ENCODE measurements at regions not wholly inside any gene's neighbourhood (a gene's known extent, or its start where the extent isn't known, plus 50 kb on each side); places are given as distances from the start of the nearest gene placed in this dataset.
A peak's percentile ranks its signal among the peaks of the same experiment; 100 is the strongest.

GRCh38 chr15:100718075-100718980 lies 115.9 kb downstream of the ASB7 start:
- no peak for DNase-seq (ENCODE audit: low read depth)
- no peak overlapping the region for H3K4me3 ChIP-seq (ENCODE audit: control insufficient read depth, low read depth, low read length)

DNA sequence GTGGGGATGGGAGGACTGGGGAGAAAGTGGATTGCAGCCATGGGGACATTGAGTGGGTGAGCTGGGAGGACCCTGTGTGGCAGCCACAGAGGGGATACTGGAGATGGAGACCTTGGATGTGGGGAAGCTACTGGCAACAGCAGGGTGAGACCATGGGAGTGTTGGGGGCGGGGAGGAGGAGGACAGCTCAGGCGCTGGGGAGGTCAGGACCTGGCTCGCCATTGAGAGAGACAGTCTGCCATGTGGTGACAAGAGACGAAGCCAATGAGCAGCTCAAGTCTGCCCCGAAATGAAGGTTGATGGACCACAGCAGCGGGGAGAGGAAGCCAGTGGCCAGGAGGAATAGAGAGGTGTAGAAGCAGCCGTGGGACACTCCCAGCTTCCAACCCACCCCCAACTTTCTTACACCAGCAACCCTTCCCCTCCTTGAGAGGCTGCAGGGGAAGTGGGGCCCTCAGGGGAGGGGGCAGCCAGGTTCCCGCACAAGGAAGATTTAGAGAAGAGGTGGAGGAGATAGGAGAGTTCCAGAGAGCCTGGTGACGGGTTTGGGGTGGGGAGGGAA lies 118.1 kb downstream of the ASB7 start:
- no peak for TF ChIP-seq CTCF (conservative IDR thresholded peaks at IDR 0.05; ENCODE audit: control insufficient read depth, insufficient read depth, low read depth, low read length)
- no peak overlapping the region for H3K4me3 ChIP-seq (ENCODE audit: control insufficient read depth, low read depth, low read length)
- DNase-seq (ENCODE audit: low read depth): no peak

More at GRCh38 chr15:100718075-100718980, 115.9 kb downstream of the ASB7 start:
- no peak for TF ChIP-seq CTCF (conservative IDR thresholded peaks at IDR 0.05; ENCODE audit: control insufficient read depth, insufficient read depth, low read depth, low read length)

DNA sequence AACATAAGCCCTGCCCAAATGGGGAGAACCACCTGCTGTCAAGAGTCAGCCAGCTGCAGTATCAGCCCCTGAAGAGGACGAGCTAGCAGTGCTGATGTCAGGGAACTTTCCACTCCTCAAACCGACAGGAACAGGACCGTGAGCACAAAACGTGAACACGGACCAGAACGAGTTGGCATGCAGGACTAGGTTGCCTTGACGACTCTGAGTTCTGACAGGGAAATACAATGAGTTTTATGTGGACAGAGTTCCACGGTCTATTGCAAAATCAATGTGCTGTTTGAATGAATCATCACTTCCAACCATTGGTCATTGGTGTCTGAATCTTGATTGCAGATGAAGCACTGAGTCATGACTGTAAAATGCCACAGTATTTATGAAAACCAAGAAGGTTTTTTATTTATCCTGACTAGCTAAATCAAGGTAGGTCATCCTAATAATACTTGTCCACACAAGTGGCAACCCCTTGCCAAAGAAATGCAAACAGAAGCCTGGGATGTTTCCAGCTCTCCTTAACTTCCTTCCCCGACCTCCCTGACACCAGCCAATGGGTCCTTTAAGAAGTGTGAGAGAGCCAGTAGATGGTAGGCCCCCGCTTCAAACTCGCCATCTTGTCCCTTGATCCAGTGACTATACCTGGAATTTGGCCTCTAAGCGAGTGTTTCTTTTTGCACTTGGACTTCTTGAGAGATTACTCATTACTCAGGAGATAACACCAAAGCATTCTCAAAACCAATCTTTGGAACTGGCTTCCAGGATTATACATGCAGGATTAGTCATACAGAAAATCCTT lies 119.6 kb downstream of the ASB7 start:
- peak overlapping the region; percentile 13 for H3K4me3 ChIP-seq (ENCODE audit: control insufficient read depth, low read depth, low read length)
- peak; percentile 100 for DNase-seq (ENCODE audit: low read depth)

GRCh38 chr15:100722551-100723314 lies 120.3 kb downstream of the ASB7 start:
- TF ChIP-seq CTCF (conservative IDR thresholded peaks at IDR 0.05; ENCODE audit: control insufficient read depth, insufficient read depth, low read depth, low read length): no peak
- no peak for DNase-seq (ENCODE audit: low read depth)
- H3K4me3 ChIP-seq (ENCODE audit: control insufficient read depth, low read depth, low read length): no peak overlapping the region

More for the DNA sequence above, 119.6 kb downstream of the ASB7 start:
- TF ChIP-seq CTCF (conservative IDR thresholded peaks at IDR 0.05; ENCODE audit: control insufficient read depth, insufficient read depth, low read depth, low read length): no peak

DNA sequence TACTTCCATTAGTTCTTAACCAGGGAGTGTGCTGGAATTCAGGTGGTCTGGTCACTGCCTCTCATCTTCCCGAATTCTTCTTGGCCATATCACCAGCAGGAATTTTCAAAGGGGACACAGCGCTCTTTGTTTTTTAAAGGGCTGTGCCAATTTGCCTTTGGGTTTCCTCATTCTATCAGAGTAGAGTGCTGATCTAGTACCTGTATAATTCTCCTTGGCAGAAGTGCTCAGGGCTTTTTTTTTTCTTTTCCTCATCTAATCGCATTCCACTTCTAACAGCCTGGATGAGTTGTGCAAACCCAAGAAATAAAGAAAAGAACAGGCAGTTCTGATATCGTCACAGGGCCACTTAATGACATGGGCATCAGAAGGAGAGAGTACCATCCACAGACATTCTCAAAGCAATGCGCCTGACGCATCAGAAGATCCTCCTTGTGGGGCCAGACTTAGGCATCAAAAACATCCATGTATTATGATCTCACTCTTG lies 121.0 kb downstream of the ASB7 start:
- peak; percentile 22 for DNase-seq (ENCODE audit: low read depth)
- no peak for TF ChIP-seq CTCF (conservative IDR thresholded peaks at IDR 0.05; ENCODE audit: control insufficient read depth, insufficient read depth, low read depth, low read length)
- no peak overlapping the region for H3K4me3 ChIP-seq (ENCODE audit: control insufficient read depth, low read depth, low read length)

All from fibroblast of mammary gland (primary cell).